Cardiac fibroblast (primary cell): ENCODE measurements at regions not wholly inside any gene's neighbourhood (a gene's known extent, or its start where the extent isn't known, plus 50 kb on each side); places are given as distances from the start of the nearest gene placed in this dataset.

Experiments
- DNase-seq, 2 donors: peaks; one replicate each; pipeline versions ENCODE4 v3.0.0 to v3.0.0-alpha.2; 2010; ENCODE audit warnings: low read depth in 2 of 2
- H3K4me3 ChIP-seq, 2 donors: replicated peaks in 1 of 2; 1 replicate in 1 of 2; 2 replicates in 1 of 2; pipeline ENCODE4 v1.5.1; 2011; ENCODE audit warnings: low read depth in 2 of 2, low read length in 2 of 2, mild to moderate bottlenecking in 2 of 2, moderate library complexity in 1 of 2
- TF ChIP-seq, protein P1 (sequence below): IDR thresholded peaks from one replicate; pipeline ENCODE4 v1.5.1; 2011; ENCODE audit warnings: low read depth, mild to moderate bottlenecking, low read length, inconsistent platforms

GRCh38 chr11:115765803-115766239 lies 261.6 kb upstream of the CADM1 start:
- DNase-seq = peak in 1 of 2 donors; percentile 2

GRCh38 chr11:115764176-115764575 lies 260.0 kb upstream of the CADM1 start:
- TF ChIP-seq, protein P1, sequence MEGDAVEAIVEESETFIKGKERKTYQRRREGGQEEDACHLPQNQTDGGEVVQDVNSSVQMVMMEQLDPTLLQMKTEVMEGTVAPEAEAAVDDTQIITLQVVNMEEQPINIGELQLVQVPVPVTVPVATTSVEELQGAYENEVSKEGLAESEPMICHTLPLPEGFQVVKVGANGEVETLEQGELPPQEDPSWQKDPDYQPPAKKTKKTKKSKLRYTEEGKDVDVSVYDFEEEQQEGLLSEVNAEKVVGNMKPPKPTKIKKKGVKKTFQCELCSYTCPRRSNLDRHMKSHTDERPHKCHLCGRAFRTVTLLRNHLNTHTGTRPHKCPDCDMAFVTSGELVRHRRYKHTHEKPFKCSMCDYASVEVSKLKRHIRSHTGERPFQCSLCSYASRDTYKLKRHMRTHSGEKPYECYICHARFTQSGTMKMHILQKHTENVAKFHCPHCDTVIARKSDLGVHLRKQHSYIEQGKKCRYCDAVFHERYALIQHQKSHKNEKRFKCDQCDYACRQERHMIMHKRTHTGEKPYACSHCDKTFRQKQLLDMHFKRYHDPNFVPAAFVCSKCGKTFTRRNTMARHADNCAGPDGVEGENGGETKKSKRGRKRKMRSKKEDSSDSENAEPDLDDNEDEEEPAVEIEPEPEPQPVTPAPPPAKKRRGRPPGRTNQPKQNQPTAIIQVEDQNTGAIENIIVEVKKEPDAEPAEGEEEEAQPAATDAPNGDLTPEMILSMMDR = no peak
- DNase-seq = no peak

More at GRCh38 chr11:115765803-115766239, 261.6 kb upstream of the CADM1 start:
- TF ChIP-seq, protein P1 = no peak
- no peak overlapping the region for H3K4me3 ChIP-seq

GRCh38 chr11:115761817-115762216 lies 257.6 kb upstream of the CADM1 start:
- DNase-seq = no peak
- no peak overlapping the region for H3K4me3 ChIP-seq
- TF ChIP-seq, protein P1 = no peak

More at GRCh38 chr11:115764176-115764575, 260.0 kb upstream of the CADM1 start:
- no peak overlapping the region for H3K4me3 ChIP-seq

DNA sequence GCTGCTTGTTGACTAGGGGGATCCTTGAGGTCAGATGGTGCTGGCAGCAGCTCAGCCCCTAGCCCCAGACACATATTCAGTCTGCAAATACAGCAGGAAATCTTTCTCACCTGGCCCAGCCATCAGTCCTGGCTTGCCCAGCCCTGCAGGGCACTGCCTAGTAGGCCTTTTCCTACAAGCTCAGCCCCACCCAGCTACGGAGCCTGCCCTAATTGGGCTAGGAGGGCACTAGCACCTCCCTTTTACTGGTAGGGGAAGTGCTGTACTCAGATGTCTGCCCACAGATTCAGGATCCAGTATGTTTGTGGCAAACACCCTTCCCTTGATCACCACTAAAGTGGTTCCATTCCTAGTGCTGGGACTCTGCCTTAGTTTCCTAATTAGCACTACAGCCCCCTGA lies 257.1 kb upstream of the CADM1 start:
- TF ChIP-seq, protein P1 = no peak
- no peak overlapping the region for H3K4me3 ChIP-seq
- DNase-seq = no peak

DNA sequence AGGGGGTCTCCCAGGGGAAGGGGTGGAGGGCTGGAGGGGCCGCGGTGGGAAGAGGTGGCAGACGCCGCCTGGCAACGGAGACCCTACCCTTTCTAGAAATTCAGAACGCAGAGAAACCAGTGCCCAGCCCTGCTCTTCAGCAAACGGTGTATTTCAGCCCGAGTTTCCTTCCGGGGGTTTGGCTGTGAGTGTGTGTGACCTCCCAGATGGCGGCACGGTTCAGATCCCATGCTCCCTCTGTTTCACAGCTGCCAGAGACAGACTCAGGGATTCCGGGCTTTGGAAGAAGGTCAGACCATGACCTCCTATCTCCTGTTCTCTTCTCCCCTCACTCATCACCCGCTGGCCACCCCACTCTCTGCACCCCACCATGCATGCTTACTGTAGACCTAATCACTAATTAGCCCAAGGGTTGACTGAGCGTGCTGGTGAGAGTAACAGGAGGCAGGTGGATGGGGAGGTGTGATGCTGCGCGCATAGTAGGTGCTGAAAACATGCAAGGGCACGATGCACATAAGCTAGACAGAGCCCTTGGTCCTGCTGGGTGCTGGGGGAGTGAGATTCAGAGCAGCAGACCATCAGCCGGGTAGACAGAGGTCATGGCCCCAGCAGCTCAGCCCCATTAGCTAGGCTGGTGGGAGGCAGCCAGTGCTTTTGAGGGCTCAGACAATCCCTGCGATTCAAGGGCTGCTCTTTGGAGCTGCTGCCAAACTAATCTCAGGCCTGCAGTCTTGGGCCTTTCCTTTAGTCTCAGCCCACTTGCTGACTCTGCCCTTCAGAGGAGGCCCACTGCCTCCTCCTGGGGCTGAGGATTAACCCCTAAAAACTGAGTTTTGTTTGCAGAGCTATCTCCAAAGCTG lies 256.5 kb upstream of the CADM1 start:
- TF ChIP-seq, protein P1 = no peak
- DNase-seq = no peak
- H3K4me3 ChIP-seq = no peak overlapping the region

- TF ChIP-seq, protein P1 = no peak
- H3K4me3 ChIP-seq = peak overlapping the region; percentile 7 to 22
- peak in 1 of 2 donors; percentile 3 for DNase-seq
These were observed 255.6 kb upstream of the CADM1 start for GRCh38 chr11:115759622-115760460.
